PC-9 (cell line): ENCODE measurements at regions not wholly inside any gene's neighbourhood (a gene's known extent, or its start where the extent isn't known, plus 50 kb on each side); places are given as distances from the start of the nearest gene placed in this dataset.

Source experiments
- CTCF ChIP-seq: fragments of 200-600 bp; sonication (generic); conservative IDR thresholded peaks from 2 replicates; pipeline ENCODE4 v1.6.1; 2017; ENCODE audit warnings: mixed run types, antibody characterized with exemption, mild to moderate bottlenecking, moderate library complexity
- EZH2 ChIP-seq: fragments of 200-600 bp; sonication (generic); IDR thresholded peaks from 2 replicates; pipeline ENCODE4 v1.8.0; 2017; ENCODE audit warnings: antibody characterized with exemption, low read depth

GRCh38 chr11:27281276-27281675, 81.7 kb downstream of the CCDC34 start:
- TF ChIP-seq CTCF (no peak), EZH2 (no peak)
